ENCODE measurements at regions not wholly inside any gene's neighbourhood (a gene's known extent, or its start where the extent isn't known, plus 50 kb on each side); places are given as distances from the start of the nearest gene placed in this dataset.

DNA sequence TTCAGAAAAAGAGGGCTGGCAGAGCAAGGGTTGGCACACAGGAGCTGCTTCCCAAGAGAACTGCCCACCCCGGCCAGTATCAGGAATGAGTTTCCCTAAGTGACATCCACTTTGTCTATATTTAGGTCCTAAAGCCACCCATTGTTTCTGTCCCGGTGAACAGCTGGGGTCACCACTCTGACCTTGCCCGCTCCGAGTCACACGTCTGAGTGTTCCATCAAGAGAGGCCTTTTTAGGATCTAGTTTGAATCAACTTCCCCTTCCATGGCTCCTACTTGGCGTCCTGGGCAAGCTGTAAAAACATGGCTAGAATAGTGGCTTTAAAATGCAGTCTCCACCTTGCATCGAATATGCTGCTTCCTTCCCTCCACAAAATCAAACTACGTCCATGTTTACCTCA is 109.6 kb upstream of the ARHGEF3 start:
- Histone ChIP-seq H3K79me1 (ENCODE audit: low read length) (no peaks in the 10 kb centered on the region), H3K23ac (ENCODE audit: low read length) (no peak overlapping the region), H4K5ac (ENCODE audit: low read length) (no peak overlapping the region), H3K9ac (ENCODE audit: low read length) (no peak overlapping the region), H2BK15ac (replicated peaks; ENCODE audit: low read depth) (no peak overlapping the region), H3K4me3 (ENCODE audit: low read length) (no peak overlapping the region), H3K4me2 (ENCODE audit: low read length) (no peak overlapping the region), H3K79me2 (ENCODE audit: control insufficient read depth, insufficient read depth, low read length) (no peaks in the 10 kb centered on the region), H3K18ac (ENCODE audit: low read length) (no peak overlapping the region), H3K27me3 (ENCODE audit: insufficient read depth, low read length, poor library complexity) (no peaks in the 10 kb centered on the region), H2BK5ac (ENCODE audit: low read length) (no peak overlapping the region), H2AK5ac (ENCODE audit: low read length) (no peak overlapping the region), H4K8ac (ENCODE audit: low read depth, low read length) (no peak overlapping the region), H3K27ac (ENCODE audit: low read depth, low read length) (no peak overlapping the region), H3K4ac (ENCODE audit: low read depth, low read length) (no peak overlapping the region), H3K36me3 (ENCODE audit: control insufficient read depth, insufficient read depth, low read length) (no peaks in the 10 kb centered on the region), H3K4me1 (ENCODE audit: control insufficient read depth, low read depth, low read length) (no peaks in the 10 kb centered on the region), H3K56ac (ENCODE audit: low read length) (no peak overlapping the region), H2BK120ac (ENCODE audit: low read depth, low read length) (no peak overlapping the region)
- no CpG with 5 or more reads among the region's 8 CpGs for WGBS (ENCODE audit: extremely low coverage, insufficient coverage, low lambda C conversion rate)
- no peak for DNase-seq

DNA sequence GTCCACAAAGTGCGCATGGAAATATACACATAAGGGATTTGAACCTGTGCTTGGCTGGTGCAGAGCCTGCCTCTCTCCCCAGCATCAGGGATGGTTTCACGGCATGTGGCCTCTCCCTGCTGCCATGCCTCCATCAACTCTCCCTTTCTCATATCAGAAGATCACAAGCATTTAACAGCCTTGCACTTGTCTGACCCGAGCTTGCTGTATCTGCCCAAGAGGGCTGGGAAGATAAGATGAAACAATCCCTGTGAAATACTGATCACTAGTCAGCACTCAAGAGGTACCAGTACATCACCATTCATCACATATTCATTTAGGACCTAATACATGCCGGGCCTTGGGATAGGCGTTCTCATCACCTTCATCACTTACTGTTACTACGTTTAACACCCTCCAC is 107.6 kb upstream of the ARHGEF3 start:
- Histone ChIP-seq H3K27ac (ENCODE audit: low read depth, low read length) (no peak overlapping the region), H3K79me1 (ENCODE audit: low read length) (no peaks in the 10 kb centered on the region), H2BK5ac (ENCODE audit: low read length) (no peak overlapping the region), H3K4ac (ENCODE audit: low read depth, low read length) (no peak overlapping the region), H4K5ac (ENCODE audit: low read length) (no peak overlapping the region), H3K27me3 (ENCODE audit: insufficient read depth, low read length, poor library complexity) (no peaks in the 10 kb centered on the region), H3K4me1 (ENCODE audit: control insufficient read depth, low read depth, low read length) (no peaks in the 10 kb centered on the region), H3K23ac (ENCODE audit: low read length) (no peak overlapping the region), H3K18ac (ENCODE audit: low read length) (no peak overlapping the region), H2BK15ac (replicated peaks; ENCODE audit: low read depth) (no peak overlapping the region), H3K36me3 (ENCODE audit: control insufficient read depth, insufficient read depth, low read length) (no peaks in the 10 kb centered on the region), H2AK5ac (ENCODE audit: low read length) (no peak overlapping the region), H3K4me3 (ENCODE audit: low read length) (no peak overlapping the region), H3K56ac (ENCODE audit: low read length) (no peak overlapping the region), H3K9ac (ENCODE audit: low read length) (no peak overlapping the region), H3K79me2 (ENCODE audit: control insufficient read depth, insufficient read depth, low read length) (no peaks in the 10 kb centered on the region), H3K4me2 (ENCODE audit: low read length) (no peak overlapping the region), H4K8ac (ENCODE audit: low read depth, low read length) (no peak overlapping the region), H2BK120ac (ENCODE audit: low read depth, low read length) (no peak overlapping the region)
- no CpG with 5 or more reads among the region's 6 CpGs for WGBS (ENCODE audit: extremely low coverage, insufficient coverage, low lambda C conversion rate)
- DNase-seq = peak; percentile 42

GRCh38 chr3:56908004-56908403 is 106.3 kb upstream of the ARHGEF3 start:
- no peak overlapping the region for H3K27ac ChIP-seq (ENCODE audit: low read depth, low read length)

DNA sequence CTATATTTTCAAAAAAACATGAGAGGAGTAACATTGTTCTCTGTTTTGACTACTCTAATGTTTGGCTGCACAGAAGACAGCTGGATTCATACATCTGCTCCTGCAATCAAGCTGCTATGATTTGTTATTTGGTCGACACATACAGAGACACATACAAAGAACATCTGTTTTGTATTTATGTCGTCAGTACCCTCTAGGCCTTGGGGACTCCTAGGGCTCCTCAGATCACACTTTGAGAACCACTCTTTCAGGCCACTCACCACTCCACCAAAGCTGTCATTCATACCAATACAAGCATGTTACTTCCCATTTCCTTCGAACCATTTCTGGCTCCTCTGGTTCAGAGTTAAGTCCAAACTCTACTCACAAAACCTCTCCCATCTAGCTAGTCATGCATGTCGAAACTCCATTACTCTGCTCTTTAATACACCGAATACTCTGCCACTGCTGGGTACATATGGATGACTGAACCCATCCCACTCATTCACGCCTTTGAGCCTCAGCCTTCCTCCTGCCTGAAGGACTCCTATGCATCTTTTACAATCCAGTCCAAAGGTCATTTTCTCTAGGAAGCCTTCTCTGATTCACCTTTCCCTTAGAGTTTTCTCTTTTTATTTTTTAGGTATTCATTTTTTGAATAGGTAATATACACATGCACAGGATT is 102.9 kb upstream of the ARHGEF3 start:
- Histone ChIP-seq H3K9ac (ENCODE audit: low read length) (no peak overlapping the region), H3K56ac (ENCODE audit: low read length) (no peak overlapping the region), H3K27me3 (ENCODE audit: insufficient read depth, low read length, poor library complexity) (no peaks in the 10 kb centered on the region), H2BK15ac (replicated peaks; ENCODE audit: low read depth) (no peak overlapping the region), H2BK120ac (ENCODE audit: low read depth, low read length) (no peak overlapping the region), H4K8ac (ENCODE audit: low read depth, low read length) (no peak overlapping the region), H3K4ac (ENCODE audit: low read depth, low read length) (no peak overlapping the region), H4K5ac (ENCODE audit: low read length) (no peak overlapping the region), H2BK5ac (ENCODE audit: low read length) (no peak overlapping the region), H3K4me3 (ENCODE audit: low read length) (no peak overlapping the region), H2AK5ac (ENCODE audit: low read length) (no peak overlapping the region), H3K4me2 (ENCODE audit: low read length) (no peak overlapping the region), H3K4me1 (ENCODE audit: control insufficient read depth, low read depth, low read length) (no peaks in the 10 kb centered on the region), H3K27ac (ENCODE audit: low read depth, low read length) (no peak overlapping the region), H3K18ac (ENCODE audit: low read length) (no peak overlapping the region), H3K79me1 (ENCODE audit: low read length) (no peaks in the 10 kb centered on the region), H3K36me3 (ENCODE audit: control insufficient read depth, insufficient read depth, low read length) (no peaks in the 10 kb centered on the region), H3K23ac (ENCODE audit: low read length) (no peak overlapping the region), H3K79me2 (ENCODE audit: control insufficient read depth, insufficient read depth, low read length) (no peaks in the 10 kb centered on the region)
- no peak for DNase-seq
- no CpG with 5 or more reads among the region's 6 CpGs for WGBS (ENCODE audit: extremely low coverage, insufficient coverage, low lambda C conversion rate)

More at GRCh38 chr3:56908004-56908403, 106.3 kb upstream of the ARHGEF3 start:
- no peak for DNase-seq
- Histone ChIP-seq H3K79me1 (ENCODE audit: low read length) (no peaks in the 10 kb centered on the region), H3K79me2 (ENCODE audit: control insufficient read depth, insufficient read depth, low read length) (no peaks in the 10 kb centered on the region), H3K36me3 (ENCODE audit: control insufficient read depth, insufficient read depth, low read length) (no peaks in the 10 kb centered on the region), H3K27me3 (ENCODE audit: insufficient read depth, low read length, poor library complexity) (no peaks in the 10 kb centered on the region), H2AK5ac (ENCODE audit: low read length) (no peak overlapping the region), H4K8ac (ENCODE audit: low read depth, low read length) (no peak overlapping the region), H3K4me2 (ENCODE audit: low read length) (no peak overlapping the region), H3K56ac (ENCODE audit: low read length) (no peak overlapping the region), H3K23ac (ENCODE audit: low read length) (no peak overlapping the region), H3K9ac (ENCODE audit: low read length) (no peak overlapping the region), H2BK15ac (replicated peaks; ENCODE audit: low read depth) (no peak overlapping the region), H2BK120ac (ENCODE audit: low read depth, low read length) (no peak overlapping the region), H3K4me1 (ENCODE audit: control insufficient read depth, low read depth, low read length) (no peaks in the 10 kb centered on the region), H4K5ac (ENCODE audit: low read length) (no peak overlapping the region), H3K4ac (ENCODE audit: low read depth, low read length) (no peak overlapping the region), H2BK5ac (ENCODE audit: low read length) (no peak overlapping the region), H3K4me3 (ENCODE audit: low read length) (no peak overlapping the region), H3K18ac (ENCODE audit: low read length) (no peak overlapping the region)
- WGBS (ENCODE audit: extremely low coverage, insufficient coverage, low lambda C conversion rate) = no CpG with 5 or more reads among the region's 5 CpGs

DNA sequence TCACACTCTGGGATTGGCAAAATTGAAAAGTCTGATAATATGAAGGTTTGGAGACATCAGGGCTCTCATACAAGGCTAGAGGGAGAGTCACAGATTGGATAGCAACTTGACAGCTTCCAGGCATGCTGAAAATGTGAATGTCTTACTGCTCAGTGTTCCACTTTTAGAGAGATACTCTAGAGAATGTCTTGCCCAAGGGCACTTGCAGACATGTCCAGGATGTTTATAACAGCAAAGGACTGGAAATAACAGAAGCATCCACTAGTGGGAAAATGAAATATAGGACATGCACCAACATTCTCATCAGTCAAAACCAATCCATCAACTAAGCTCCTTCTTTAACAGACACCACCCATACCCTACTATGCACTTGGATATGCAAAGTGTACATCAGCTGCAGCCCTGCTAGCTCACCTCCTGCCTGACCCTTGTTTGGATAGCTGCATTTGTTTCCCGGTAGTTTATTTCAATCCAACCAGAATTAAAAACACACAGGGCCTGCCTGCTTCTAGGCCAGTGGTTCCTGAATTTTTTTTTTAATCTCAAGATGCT is 101.6 kb upstream of the ARHGEF3 start:
- Histone ChIP-seq H2BK120ac (ENCODE audit: low read depth, low read length) (no peak overlapping the region), H4K8ac (ENCODE audit: low read depth, low read length) (no peak overlapping the region), H3K79me1 (ENCODE audit: low read length) (no peaks in the 10 kb centered on the region), H2AK5ac (ENCODE audit: low read length) (no peak overlapping the region), H3K4ac (ENCODE audit: low read depth, low read length) (no peak overlapping the region), H3K9ac (ENCODE audit: low read length) (no peak overlapping the region), H2BK15ac (replicated peaks; ENCODE audit: low read depth) (no peak overlapping the region), H3K18ac (ENCODE audit: low read length) (no peak overlapping the region), H3K23ac (ENCODE audit: low read length) (no peak overlapping the region), H3K4me1 (ENCODE audit: control insufficient read depth, low read depth, low read length) (no peaks in the 10 kb centered on the region), H3K27ac (ENCODE audit: low read depth, low read length) (no peak overlapping the region), H4K5ac (ENCODE audit: low read length) (no peak overlapping the region), H3K36me3 (ENCODE audit: control insufficient read depth, insufficient read depth, low read length) (no peaks in the 10 kb centered on the region), H3K4me2 (ENCODE audit: low read length) (no peak overlapping the region), H2BK5ac (ENCODE audit: low read length) (no peak overlapping the region), H3K27me3 (ENCODE audit: insufficient read depth, low read length, poor library complexity) (no peaks in the 10 kb centered on the region), H3K4me3 (ENCODE audit: low read length) (no peak overlapping the region), H3K56ac (ENCODE audit: low read length) (no peak overlapping the region), H3K79me2 (ENCODE audit: control insufficient read depth, insufficient read depth, low read length) (no peaks in the 10 kb centered on the region)
- DNase-seq = no peak
- WGBS (ENCODE audit: extremely low coverage, insufficient coverage, low lambda C conversion rate) = no CpG with 5 or more reads among the region's 1 CpG
